Vagina (tissue), 2 donors: ENCODE measurements at regions not wholly inside any gene's neighbourhood (a gene's known extent, or its start where the extent isn't known, plus 50 kb on each side); places are given as distances from the start of the nearest gene placed in this dataset.
"Not testable (repeated sequence)": the region's sequence is repeated elsewhere in the genome, so short reads cannot be mapped to it uniquely, and the experiment has no call there.

Experiments used
- CTCF ChIP-seq, 3 experiments: fragments of 450-650 bp in 2 of 3; fragments of 200-600 bp in 1 of 3; sonication (generic) in 1 of 3; IDR thresholded peaks; one replicate each; pipeline ENCODE4 v1.5.1; 2017 to 2019; ENCODE audit warnings: antibody characterized with exemption in 3 of 3, mild to moderate bottlenecking in 2 of 3, moderate library complexity in 2 of 3
- POLR2A ChIP-seq, 2 donors: fragments of 450-650 bp; IDR thresholded peaks; one replicate each; pipeline ENCODE4 v1.6.1; 2017; ENCODE audit warnings: antibody characterized with exemption in 2 of 2, mild to moderate bottlenecking in 2 of 2, moderate library complexity in 2 of 2
- POLR2AphosphoS5 ChIP-seq, 2 donors: sonication (generic); formaldehyde crosslinking; IDR thresholded peaks; one replicate each; pipeline ENCODE4 v1.9.0; 2017; ENCODE audit warnings: antibody characterized with exemption in 2 of 2, mild to moderate bottlenecking in 2 of 2, low read depth in 1 of 2; ENCODE audit not compliant: insufficient read depth in 1 of 2

GRCh38 chr9:39483880-39484279 lies 128.4 kb downstream of the SPATA31A1 start:
- not testable (repeated sequence) for TF ChIP-seq CTCF (IDR thresholded peaks at IDR 0.05); POLR2A (IDR thresholded peaks at IDR 0.05); POLR2AphosphoS5 (IDR thresholded peaks at IDR 0.05; ENCODE audit: insufficient read depth in 1 of 2, low read depth in 1 of 2)
